Sigmoid colon (tissue), 6 donors: ENCODE measurements at regions not wholly inside any gene's neighbourhood (a gene's known extent, or its start where the extent isn't known, plus 50 kb on each side); places are given as distances from the start of the nearest gene placed in this dataset.

Source experiments
- DNase-seq: peaks from one replicate; pipeline ENCODE4 v3.0.0-alpha.2; 2019
- H3K27ac ChIP-seq, 4 donors: fragments of 200-600 bp; sonication (generic); one replicate each; pipeline ENCODE4 v1.5.1; 2016 to 2019; ENCODE audit warnings: mild to moderate bottlenecking in 1 of 4
- H3K27me3 ChIP-seq, 3 donors: fragments of 200-600 bp; sonication (generic); one replicate each; pipeline ENCODE4 v1.5.1; 2019; ENCODE audit warnings: mild to moderate bottlenecking in 1 of 3
- H3K36me3 ChIP-seq, 4 donors: fragments of 200-600 bp; sonication (generic); one replicate each; pipeline ENCODE4 v1.5.1; 2016 to 2019
- H3K4me1 ChIP-seq, 4 donors: fragments of 200-600 bp; sonication (generic); one replicate each; pipeline ENCODE4 v1.5.1; 2017 to 2019
- H3K4me3 ChIP-seq, 4 donors: fragments of 200-600 bp; sonication (generic); one replicate each; pipeline ENCODE4 v1.5.1; 2017 to 2019; ENCODE audit warnings: mild to moderate bottlenecking in 2 of 4, moderate library complexity in 1 of 4
- H3K9me3 ChIP-seq, 4 donors: fragments of 200-600 bp in 3 of 4; sonication (generic) in 3 of 4; one replicate each; pipeline versions ENCODE4 v1.5.1 to v1.6.1; 2013 to 2019
- EP300 ChIP-seq, 4 donors: sonication (generic); formaldehyde crosslinking; IDR thresholded peaks; one replicate each; pipeline ENCODE4 v1.6.1; 2017; ENCODE audit warnings: antibody characterized with exemption in 4 of 4
- POLR2A ChIP-seq, 2 donors: fragments of 450-650 bp; IDR thresholded peaks; one replicate each; pipeline ENCODE4 v1.6.1; 2016; ENCODE audit warnings: antibody characterized with exemption in 2 of 2, mild to moderate bottlenecking in 2 of 2, moderate library complexity in 2 of 2
- POLR2AphosphoS5 ChIP-seq, 4 donors: sonication (generic); formaldehyde crosslinking; IDR thresholded peaks; one replicate each; pipeline ENCODE4 v1.6.1; 2017; ENCODE audit warnings: antibody characterized with exemption in 4 of 4
- WGBS, 2 donors: extraction: QIAGEN DNeasy Blood & Tissue Kit; methylation state at CpG; one replicate each; pipeline ENCODE4 v1.1.7; 2013; 5-methylcytosine and 5-hydroxymethylcytosine counted together
- intact Hi-C: fragments of 100-400 bp; cut with DNase I; formaldehyde crosslinking; loops from one replicate; pipeline ENCODE4 v1.15.1; 2023
- TF ChIP-seq, protein P1 (sequence below), 4 experiments: fragments of 450-650 bp in 3 of 4; fragments of 200-600 bp in 1 of 4; IDR thresholded peaks; one replicate each; pipeline ENCODE4 v1.5.1; 2016 to 2019; ENCODE audit warnings: antibody characterized with exemption in 4 of 4, mild to moderate bottlenecking in 3 of 4, moderate library complexity in 2 of 4
- donor health status: healthy with polysubstance abuse.
- donor health status: healthy.

DNA sequence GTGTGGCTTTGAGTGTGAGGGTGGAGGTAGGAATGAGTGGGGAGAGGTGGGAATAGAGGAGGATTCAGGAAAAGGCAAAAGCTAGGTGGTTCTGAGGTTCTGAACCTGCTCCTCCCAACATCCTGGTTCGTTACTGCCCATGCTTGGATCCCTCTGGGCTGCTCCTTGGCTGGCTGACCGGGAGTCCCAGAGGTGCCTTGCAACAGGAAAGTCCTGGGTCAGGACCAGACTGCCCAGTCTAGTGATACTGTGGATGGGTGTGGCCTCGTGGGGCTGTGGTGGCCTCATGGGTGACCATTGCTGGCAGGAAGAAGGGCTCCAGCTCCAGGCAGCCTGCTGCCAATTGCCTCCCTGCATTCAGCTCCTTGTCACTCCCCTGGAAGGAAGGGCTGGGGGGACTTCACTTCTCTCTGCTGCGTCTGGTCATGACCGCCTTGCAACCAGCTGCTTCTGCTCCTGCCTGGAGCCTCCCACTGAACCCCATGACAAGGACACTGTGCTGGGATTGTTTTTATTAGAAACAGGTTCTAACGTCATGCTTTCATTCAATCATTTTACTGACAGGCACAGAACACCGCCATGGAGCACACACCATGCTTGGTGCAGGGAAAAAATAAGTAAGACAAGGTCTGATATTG, 61.5 kb upstream of the UBL3 start:
- Histone ChIP-seq H3K4me3 (no peak overlapping the region), H3K9me3 (no peaks in the 10 kb centered on the region), H3K36me3 (no peaks in the 10 kb centered on the region), H3K4me1 (no peaks in the 10 kb centered on the region), H3K27me3 (no peaks in the 10 kb centered on the region), H3K27ac (no peak overlapping the region)
- WGBS, 2 donors, result 83 to 85% methylated on average over 7 of the region's 7 CpGs
- intact Hi-C loops, result no loop called here
- TF ChIP-seq POLR2AphosphoS5 (IDR thresholded peaks at IDR 0.05), result no peak
- TF ChIP-seq, protein P1, sequence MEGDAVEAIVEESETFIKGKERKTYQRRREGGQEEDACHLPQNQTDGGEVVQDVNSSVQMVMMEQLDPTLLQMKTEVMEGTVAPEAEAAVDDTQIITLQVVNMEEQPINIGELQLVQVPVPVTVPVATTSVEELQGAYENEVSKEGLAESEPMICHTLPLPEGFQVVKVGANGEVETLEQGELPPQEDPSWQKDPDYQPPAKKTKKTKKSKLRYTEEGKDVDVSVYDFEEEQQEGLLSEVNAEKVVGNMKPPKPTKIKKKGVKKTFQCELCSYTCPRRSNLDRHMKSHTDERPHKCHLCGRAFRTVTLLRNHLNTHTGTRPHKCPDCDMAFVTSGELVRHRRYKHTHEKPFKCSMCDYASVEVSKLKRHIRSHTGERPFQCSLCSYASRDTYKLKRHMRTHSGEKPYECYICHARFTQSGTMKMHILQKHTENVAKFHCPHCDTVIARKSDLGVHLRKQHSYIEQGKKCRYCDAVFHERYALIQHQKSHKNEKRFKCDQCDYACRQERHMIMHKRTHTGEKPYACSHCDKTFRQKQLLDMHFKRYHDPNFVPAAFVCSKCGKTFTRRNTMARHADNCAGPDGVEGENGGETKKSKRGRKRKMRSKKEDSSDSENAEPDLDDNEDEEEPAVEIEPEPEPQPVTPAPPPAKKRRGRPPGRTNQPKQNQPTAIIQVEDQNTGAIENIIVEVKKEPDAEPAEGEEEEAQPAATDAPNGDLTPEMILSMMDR (IDR thresholded peaks at IDR 0.05), result no peak
- no peak for TF ChIP-seq EP300 (IDR thresholded peaks at IDR 0.05)
- TF ChIP-seq POLR2A (IDR thresholded peaks at IDR 0.05), result no peak
- DNase-seq, result no peak

DNA sequence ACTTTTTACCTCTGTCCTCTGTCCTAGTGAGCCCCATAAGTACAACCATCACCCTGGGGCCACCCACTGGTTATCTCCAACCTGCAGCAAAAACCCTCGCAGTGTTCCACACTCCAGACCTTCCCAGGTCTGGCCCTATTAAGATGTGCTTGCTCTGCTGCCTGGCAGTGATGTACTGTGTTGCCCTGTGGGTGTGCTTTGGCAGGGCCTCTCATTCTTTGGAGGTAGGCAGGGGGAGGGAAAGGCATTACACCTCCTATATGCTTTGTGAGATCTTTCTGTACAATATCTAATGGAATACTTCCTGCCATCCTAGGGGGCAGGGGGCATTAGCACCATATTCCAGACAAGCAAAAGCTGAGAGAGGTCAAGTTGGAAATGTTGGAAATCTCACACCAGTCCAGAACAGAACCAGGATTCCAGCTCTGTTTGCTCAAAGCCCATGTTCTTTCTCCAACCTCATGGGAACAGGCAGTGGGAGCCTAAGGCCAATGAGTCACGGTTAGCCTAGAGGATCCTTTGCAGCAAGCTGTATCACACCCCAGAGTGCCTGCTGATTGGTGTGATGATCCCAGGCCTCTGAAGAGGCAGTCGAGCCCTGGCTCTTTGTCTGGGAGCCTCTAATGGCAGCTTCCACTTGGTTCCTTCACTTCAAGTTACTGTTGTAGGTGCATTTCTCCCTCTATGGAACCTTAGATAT, 59.7 kb upstream of the UBL3 start:
- H3K36me3 ChIP-seq, result no peaks in the 10 kb centered on the region
- 91 to 93% methylated on average over 3 of the region's 3 CpGs for WGBS, 2 donors
- H3K4me1 ChIP-seq, result no peaks in the 10 kb centered on the region
- no peaks in the 10 kb centered on the region for H3K27me3 ChIP-seq
- H3K9me3 ChIP-seq, result no peaks in the 10 kb centered on the region
- DNase-seq, result no peak
- intact Hi-C loops, result no loop called here
- H3K4me3 ChIP-seq, result no peak overlapping the region
- no peak overlapping the region for H3K27ac ChIP-seq
- TF ChIP-seq EP300 (IDR thresholded peaks at IDR 0.05) (no peak), POLR2A (IDR thresholded peaks at IDR 0.05) (no peak), POLR2AphosphoS5 (IDR thresholded peaks at IDR 0.05) (no peak)
- TF ChIP-seq, protein P1 (IDR thresholded peaks at IDR 0.05), result no peak

DNA sequence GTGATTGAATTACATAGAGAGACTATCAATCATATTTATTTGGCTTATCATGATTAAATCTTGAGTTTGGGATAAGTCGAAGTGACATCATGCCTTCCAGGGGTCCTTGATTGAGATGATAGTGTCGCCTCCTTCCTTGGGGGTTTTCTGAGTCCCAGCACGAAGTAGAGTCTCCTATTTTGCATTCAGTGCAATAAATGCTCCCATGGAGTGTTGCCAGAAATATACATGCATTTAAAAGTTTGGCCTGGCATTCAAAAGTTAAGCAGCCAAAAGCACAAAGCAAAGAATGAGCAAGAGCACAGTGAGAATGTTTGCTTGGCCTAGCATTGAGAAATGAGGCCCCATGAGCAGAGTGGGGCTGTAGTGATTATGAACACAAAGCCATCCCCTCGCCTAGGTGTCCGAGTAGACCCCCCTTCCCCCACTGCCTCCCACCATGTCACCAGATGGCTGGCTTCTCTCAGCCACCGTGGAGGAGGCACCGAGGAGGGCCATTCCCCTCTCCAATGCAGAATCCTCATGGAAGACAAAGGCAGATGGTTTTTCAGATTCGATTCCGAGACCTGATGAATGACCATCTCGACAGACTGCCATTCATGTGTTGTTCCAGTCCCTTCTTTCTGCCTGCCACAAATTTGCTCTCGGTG, 58.8 kb upstream of the UBL3 start:
- H3K4me3 ChIP-seq, result no peak overlapping the region
- no peaks in the 10 kb centered on the region for H3K36me3 ChIP-seq
- TF ChIP-seq, protein P1 (IDR thresholded peaks at IDR 0.05), result no peak
- TF ChIP-seq POLR2A (IDR thresholded peaks at IDR 0.05), result no peak
- no peak for TF ChIP-seq POLR2AphosphoS5 (IDR thresholded peaks at IDR 0.05)
- no peak for TF ChIP-seq EP300 (IDR thresholded peaks at IDR 0.05)
- no peak overlapping the region for H3K27ac ChIP-seq
- DNase-seq, result no peak
- no peaks in the 10 kb centered on the region for H3K27me3 ChIP-seq
- intact Hi-C loops, result no loop called here
- no peaks in the 10 kb centered on the region for H3K4me1 ChIP-seq
- H3K9me3 ChIP-seq, result no peaks in the 10 kb centered on the region
- 90 to 91% methylated on average over 11 of the region's 11 CpGs for WGBS, 2 donors

DNA sequence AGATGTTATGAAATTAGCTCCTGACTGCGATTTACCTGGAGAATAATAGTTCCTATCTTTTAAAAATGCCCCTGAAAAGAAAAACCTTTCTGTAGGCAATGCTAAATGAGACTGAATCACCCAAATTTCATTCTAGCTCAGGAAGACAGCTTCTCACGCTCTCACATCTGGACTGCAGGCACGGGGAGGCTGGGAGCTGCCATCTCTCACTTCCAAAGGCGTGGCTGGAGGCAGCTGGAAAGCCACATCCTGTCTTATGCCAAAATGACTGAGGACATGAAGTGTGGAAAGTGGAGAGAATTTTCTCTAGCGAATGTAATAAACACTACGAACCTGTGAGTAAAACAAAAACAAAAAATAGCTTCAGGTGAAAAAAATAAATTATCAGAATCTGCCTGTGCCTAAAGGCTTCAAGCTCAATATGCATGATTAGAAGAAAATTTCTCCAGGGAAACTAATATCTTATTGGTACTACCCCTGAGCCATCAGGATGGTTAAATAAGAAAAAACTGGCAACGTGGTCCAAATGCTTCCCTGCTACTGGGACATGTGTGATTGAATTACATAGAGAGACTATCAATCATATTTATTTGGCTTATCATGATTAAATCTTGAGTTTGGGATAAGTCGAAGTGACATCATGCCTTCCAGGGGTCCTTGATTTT, 58.1 kb upstream of the UBL3 start:
- no peaks in the 10 kb centered on the region for H3K36me3 ChIP-seq
- no peaks in the 10 kb centered on the region for H3K9me3 ChIP-seq
- no peaks in the 10 kb centered on the region for H3K27me3 ChIP-seq
- H3K4me1 ChIP-seq, result no peaks in the 10 kb centered on the region
- no peak for TF ChIP-seq POLR2A (IDR thresholded peaks at IDR 0.05)
- no peak for TF ChIP-seq EP300 (IDR thresholded peaks at IDR 0.05)
- no peak for TF ChIP-seq POLR2AphosphoS5 (IDR thresholded peaks at IDR 0.05)
- TF ChIP-seq, protein P1 (IDR thresholded peaks at IDR 0.05), result no peak
- 66 to 69% methylated on average over 8 of the region's 8 CpGs for WGBS, 2 donors
- no peak for DNase-seq
- H3K4me3 ChIP-seq, result no peak overlapping the region
- intact Hi-C loops, result no loop called here
- H3K27ac ChIP-seq, result no peak overlapping the region
